GM12878 (cell line): ENCODE measurements at regions not wholly inside any gene's neighbourhood (a gene's known extent, or its start where the extent isn't known, plus 50 kb on each side); places are given as distances from the start of the nearest gene placed in this dataset.

Experiments used
- CTCF ChIP-seq, 3 experiments: IDR thresholded peaks in 2 of 3; conservative IDR thresholded peaks in 1 of 3; 2 replicates each; pipeline ENCODE4 v1.5.1; 2011; ENCODE audit warnings: low read depth in 3 of 3, low read length in 3 of 3, mild to moderate bottlenecking in 3 of 3, control low read depth in 2 of 3, moderate library complexity in 2 of 3, inconsistent platforms in 1 of 3, mixed read lengths in 1 of 3; ENCODE audit not compliant: control insufficient read depth in 2 of 3, insufficient read depth in 1 of 3; ENCODE audit errors: extremely low read depth in 1 of 3
- JUNB ChIP-seq: IDR thresholded peaks from 2 replicates; pipeline ENCODE4 v1.6.1; 2016; ENCODE audit warnings: antibody characterized with exemption, mild to moderate bottlenecking
- MTA3 ChIP-seq: IDR thresholded peaks from 2 replicates; pipeline ENCODE4 v1.6.1; 2012; ENCODE audit warnings: low read length, inconsistent platforms, borderline replicate concordance
- RB1 ChIP-seq: fragments of 450-650 bp; formaldehyde crosslinking; IDR thresholded peaks from 2 replicates; pipeline ENCODE4 v1.6.1; 2017; ENCODE audit warnings: mild to moderate bottlenecking, borderline replicate concordance

- TF ChIP-seq CTCF (IDR thresholded peaks at IDR 0.05 in 2 of 3, conservative IDR thresholded peaks at IDR 0.05 in 1 of 3; ENCODE audit: control insufficient read depth in 2 of 3, extremely low read depth in 1 of 3, insufficient read depth in 1 of 3, low read depth in 3 of 3, low read length in 3 of 3) (no peak), RB1 (no peak), MTA3 (no peak), JUNB (no peak)
These were observed 97.8 kb upstream of the SLC2A1 start for GRCh38 chr1:43056460-43056859.
